ENCODE measurements at regions not wholly inside any gene's neighbourhood (a gene's known extent, or its start where the extent isn't known, plus 50 kb on each side); places are given as distances from the start of the nearest gene placed in this dataset.

- no peak for DNase-seq (ENCODE audit: low read depth)
Measured at GRCh38 chr4:135684001-135684400, 1482.4 kb upstream of the PABPC4L start.

GRCh38 chr4:135672202-135672601, 1470.6 kb upstream of the PABPC4L start:
- DNase-seq (ENCODE audit: low read depth): no peak

- no peak for DNase-seq (ENCODE audit: low read depth)
Measured at GRCh38 chr4:135670548-135670947, 1469.0 kb upstream of the PABPC4L start.

Measured in renal cortical epithelial cell (primary cell).